Osteocyte (in vitro differentiated cells): ENCODE measurements at regions not wholly inside any gene's neighbourhood (a gene's known extent, or its start where the extent isn't known, plus 50 kb on each side); places are given as distances from the start of the nearest gene placed in this dataset.

ENCODE experiments used
- DNase-seq: peaks from one replicate; pipeline ENCODE4 v3.0.0; 2021; ENCODE audit warnings: mixed read lengths; ENCODE audit not compliant: unreplicated experiment; ENCODE audit errors: extremely low spot score
- H3K27ac Mint-ChIP-seq: one replicate; pipeline ENCODE4 v1.8.0; 2021; ENCODE audit warnings: mild to moderate bottlenecking, mixed read lengths; ENCODE audit not compliant: unreplicated experiment
- H3K27me3 Mint-ChIP-seq: one replicate; pipeline ENCODE4 v1.8.0; 2021; ENCODE audit warnings: mixed read lengths; ENCODE audit not compliant: unreplicated experiment
- H3K36me3 Mint-ChIP-seq: one replicate; pipeline ENCODE4 v1.8.0; 2021; ENCODE audit warnings: mixed read lengths; ENCODE audit not compliant: unreplicated experiment
- H3K4me1 Mint-ChIP-seq: one replicate; pipeline ENCODE4 v1.8.0; 2021; ENCODE audit warnings: mixed read lengths; ENCODE audit not compliant: unreplicated experiment
- H3K4me3 Mint-ChIP-seq: one replicate; pipeline ENCODE4 v1.8.0; 2021; ENCODE audit warnings: mild to moderate bottlenecking, moderate library complexity, mixed read lengths; ENCODE audit not compliant: unreplicated experiment
- H3K9me3 Mint-ChIP-seq: one replicate; pipeline ENCODE4 v1.8.0; 2021; ENCODE audit warnings: mixed read lengths; ENCODE audit not compliant: unreplicated experiment
- CTCF ChIP-seq: fragments of 200-600 bp; sonication (generic); IDR thresholded peaks from 2 replicates; pipeline ENCODE4 v1.5.0; 2021; ENCODE audit warnings: antibody characterized with exemption, mild to moderate bottlenecking, moderate library complexity

GRCh38 chr15:29593629-29594028, 228.6 kb downstream of the TJP1 start:
- Mint-ChIP-seq H3K27ac (no peak overlapping the region), H3K27me3 (peaks cover 14% of the 10 kb centered on the region), H3K9me3 (no peaks in the 10 kb centered on the region), H3K4me1 (no peaks in the 10 kb centered on the region), H3K36me3 (no peaks in the 10 kb centered on the region), H3K4me3 (no peak overlapping the region)
- no peak for TF ChIP-seq CTCF
- DNase-seq, result no peak

GRCh38 chr15:29593111-29593510, 229.2 kb downstream of the TJP1 start:
- no peak for DNase-seq
- no peaks in the 10 kb centered on the region for H3K4me1 Mint-ChIP-seq
- no peak overlapping the region for H3K27ac Mint-ChIP-seq
- no peaks in the 10 kb centered on the region for H3K9me3 Mint-ChIP-seq
- H3K4me3 Mint-ChIP-seq, result no peak overlapping the region
- no peak for TF ChIP-seq CTCF
- H3K36me3 Mint-ChIP-seq, result no peaks in the 10 kb centered on the region
- H3K27me3 Mint-ChIP-seq, result peaks cover 14% of the 10 kb centered on the region

GRCh38 chr15:29590701-29591100, 231.6 kb downstream of the TJP1 start:
- Mint-ChIP-seq H3K27ac (no peak overlapping the region), H3K36me3 (no peaks in the 10 kb centered on the region), H3K4me1 (no peaks in the 10 kb centered on the region), H3K27me3 (peaks cover 14% of the 10 kb centered on the region), H3K4me3 (no peak overlapping the region), H3K9me3 (no peaks in the 10 kb centered on the region)
- DNase-seq, result no peak
- TF ChIP-seq CTCF, result no peak

- H3K9me3 Mint-ChIP-seq, result no peaks in the 10 kb centered on the region
- no peak overlapping the region for H3K4me3 Mint-ChIP-seq
- DNase-seq, result no peak
- no peak for TF ChIP-seq CTCF
- H3K4me1 Mint-ChIP-seq, result no peaks in the 10 kb centered on the region
- no peak overlapping the region for H3K27ac Mint-ChIP-seq
- no peaks in the 10 kb centered on the region for H3K36me3 Mint-ChIP-seq
- H3K27me3 Mint-ChIP-seq, result peaks cover 18% of the 10 kb centered on the region
Measured at GRCh38 chr15:29589975-29590374, 232.3 kb downstream of the TJP1 start.

GRCh38 chr15:29589416-29589815, 232.9 kb downstream of the TJP1 start:
- H3K27me3 Mint-ChIP-seq, result peaks cover 19% of the 10 kb centered on the region
- no peaks in the 10 kb centered on the region for H3K36me3 Mint-ChIP-seq
- no peaks in the 10 kb centered on the region for H3K4me1 Mint-ChIP-seq
- H3K9me3 Mint-ChIP-seq, result no peaks in the 10 kb centered on the region
- no peak for TF ChIP-seq CTCF
- H3K27ac Mint-ChIP-seq, result no peak overlapping the region
- H3K4me3 Mint-ChIP-seq, result no peak overlapping the region
- no peak for DNase-seq
